ENCODE measurements at regions not wholly inside any gene's neighbourhood (a gene's known extent, or its start where the extent isn't known, plus 50 kb on each side); places are given as distances from the start of the nearest gene placed in this dataset.

DNA sequence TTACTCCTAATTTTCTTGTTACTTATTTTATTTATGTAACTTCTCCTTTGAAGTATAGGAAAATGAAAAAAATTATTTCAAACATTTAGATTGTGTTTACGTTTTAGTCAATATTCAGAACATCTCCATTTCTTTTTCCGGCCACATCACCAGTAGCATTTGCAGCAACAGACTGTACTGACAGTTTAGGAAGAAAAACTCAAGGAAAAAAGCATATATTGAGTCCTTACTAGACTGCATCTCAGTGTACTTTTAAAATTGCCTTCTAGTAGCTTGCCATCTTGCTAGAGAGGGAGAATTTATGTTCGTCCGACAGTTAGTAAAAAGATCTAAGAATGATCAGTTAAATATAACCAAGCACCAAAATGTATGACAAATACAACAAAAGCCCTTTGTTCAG is 625.0 kb upstream of the MIS18BP1 start:
- in situ Hi-C loops (cut with MboI) = no loop called here
- no peak for TF ChIP-seq SFPQ (IDR thresholded peaks at IDR 0.05; ENCODE audit: low read depth, low read length)
- TF ChIP-seq SLC30A9 (CRISPR knock-in tag; IDR thresholded peaks at IDR 0.05) = no peak
- no peak for TF ChIP-seq ADNP (tag; IDR thresholded peaks at IDR 0.05)
- TF ChIP-seq TRIM24 (IDR thresholded peaks at IDR 0.05) = no peak
- no peak for TF ChIP-seq ELF1 (tag; IDR thresholded peaks at IDR 0.05)
- no peak for TF ChIP-seq AFF4 (CRISPR knock-in tag; IDR thresholded peaks at IDR 0.05)
- TF ChIP-seq ZNF134 (CRISPR knock-in tag; conservative IDR thresholded peaks at IDR 0.05) = no peak
- no peak for TF ChIP-seq SREBF2 (CRISPR knock-in tag; IDR thresholded peaks at IDR 0.05)
- TF ChIP-seq CREB3L1 (IDR thresholded peaks at IDR 0.05; ENCODE audit: borderline replicate concordance, low read depth) = no peak
- WGBS (ENCODE audit: insufficient coverage, low coverage, missing lambda C conversion rate) = 0% methylated on average over 4 of the region's 4 CpGs

More for the DNA sequence above, 625.0 kb upstream of the MIS18BP1 start:
- intact Hi-C loops (cut with micrococcal nuclease) = no loop called here
- no peak overlapping the region for H3K4me3 ChIP-seq
- FAIRE-seq (no peak), DNase-seq (ENCODE audit: extremely low read depth in 1 of 4, low spot score in 3 of 4) (no peak), ATAC-seq (no peak)
- no peaks in the 10 kb centered on the region for H4K20me1 ChIP-seq (replicated peaks; ENCODE audit: control insufficient read depth, insufficient read depth, low read length)
- H3K9me3 ChIP-seq (replicated peaks; ENCODE audit: control insufficient read depth, insufficient read depth, low read depth, low read length) = no peaks in the 10 kb centered on the region
- no TSS peak for BruUV-seq (replicated peaks)
- no peaks in the 10 kb centered on the region for H3K9me1 ChIP-seq (ENCODE audit: control insufficient read depth, insufficient read depth, low read length)
- no peak overlapping the region for H3K9ac ChIP-seq (ENCODE audit: insufficient read depth in 1 of 2, low read depth in 2 of 2, low read length in 2 of 2)
- H2AFZ ChIP-seq (ENCODE audit: low read depth, low read length) = no peak overlapping the region
- no peaks in the 10 kb centered on the region for H3K36me3 ChIP-seq (ENCODE audit: control insufficient read depth, insufficient read depth, low read length)
- POLR2A ChIA-PET = no interaction called here
- no peaks in the 10 kb centered on the region for H3K79me2 ChIP-seq (ENCODE audit: control insufficient read depth, insufficient read depth, low read length)
- H3K27me3 ChIP-seq (ENCODE audit: control insufficient read depth in 2 of 2, insufficient read depth in 2 of 2, low read length in 2 of 2) = no peaks in the 10 kb centered on the region
- CTCF ChIA-PET (ENCODE audit: low intra/inter-chr PET ratio) = no interaction called here
- no peaks in the 10 kb centered on the region for H3K4me1 ChIP-seq (replicated peaks in 1 of 2; ENCODE audit: control insufficient read depth in 2 of 2, insufficient read depth in 2 of 2, low read length in 2 of 2)
- H3K27ac ChIP-seq (ENCODE audit: extremely low read depth, low read depth, low read length) = no peak overlapping the region
- H3K4me2 ChIP-seq (ENCODE audit: insufficient read depth, low read length) = no peak overlapping the region
